ENCODE measurements at regions not wholly inside any gene's neighbourhood (a gene's known extent, or its start where the extent isn't known, plus 50 kb on each side); places are given as distances from the start of the nearest gene placed in this dataset.

DNA sequence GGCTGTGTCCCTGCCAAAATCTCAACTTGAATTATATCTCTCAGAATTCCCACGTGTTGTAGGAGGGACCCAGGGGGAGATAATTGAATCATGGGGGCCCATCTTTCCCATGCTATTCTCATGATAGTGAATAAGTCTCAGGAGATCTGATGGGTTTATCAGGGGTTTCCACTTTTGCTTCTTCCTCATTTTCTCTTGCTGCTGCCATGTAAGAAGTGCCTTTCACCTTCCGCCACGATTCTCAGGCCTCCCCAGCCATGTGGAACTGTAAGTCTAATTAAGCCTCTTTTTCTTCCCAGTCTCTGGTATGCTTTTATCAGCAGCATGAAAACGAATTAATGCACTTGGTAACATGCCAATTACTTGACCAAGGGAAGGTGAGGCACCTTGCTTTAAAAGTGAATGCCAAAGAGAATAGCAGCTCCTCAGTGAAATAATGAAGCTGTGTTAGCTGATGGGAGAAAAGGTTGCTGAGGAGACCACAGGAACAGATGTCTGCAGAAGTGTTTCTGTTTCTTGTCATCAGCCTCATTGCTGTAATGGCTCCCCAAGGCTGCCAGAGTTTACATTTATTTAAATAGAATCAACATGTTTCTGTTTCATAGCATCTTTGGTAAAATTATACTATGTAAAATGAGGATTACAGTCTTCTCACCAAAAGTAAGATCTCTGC is 89.0 kb upstream of the CD44 start:
- no peaks in the 10 kb centered on the region for H3K27me3 ChIP-seq (ENCODE audit: control insufficient read depth in 3 of 3, insufficient read depth in 3 of 3, low read length in 2 of 3)
- TF ChIP-seq, protein P1, sequence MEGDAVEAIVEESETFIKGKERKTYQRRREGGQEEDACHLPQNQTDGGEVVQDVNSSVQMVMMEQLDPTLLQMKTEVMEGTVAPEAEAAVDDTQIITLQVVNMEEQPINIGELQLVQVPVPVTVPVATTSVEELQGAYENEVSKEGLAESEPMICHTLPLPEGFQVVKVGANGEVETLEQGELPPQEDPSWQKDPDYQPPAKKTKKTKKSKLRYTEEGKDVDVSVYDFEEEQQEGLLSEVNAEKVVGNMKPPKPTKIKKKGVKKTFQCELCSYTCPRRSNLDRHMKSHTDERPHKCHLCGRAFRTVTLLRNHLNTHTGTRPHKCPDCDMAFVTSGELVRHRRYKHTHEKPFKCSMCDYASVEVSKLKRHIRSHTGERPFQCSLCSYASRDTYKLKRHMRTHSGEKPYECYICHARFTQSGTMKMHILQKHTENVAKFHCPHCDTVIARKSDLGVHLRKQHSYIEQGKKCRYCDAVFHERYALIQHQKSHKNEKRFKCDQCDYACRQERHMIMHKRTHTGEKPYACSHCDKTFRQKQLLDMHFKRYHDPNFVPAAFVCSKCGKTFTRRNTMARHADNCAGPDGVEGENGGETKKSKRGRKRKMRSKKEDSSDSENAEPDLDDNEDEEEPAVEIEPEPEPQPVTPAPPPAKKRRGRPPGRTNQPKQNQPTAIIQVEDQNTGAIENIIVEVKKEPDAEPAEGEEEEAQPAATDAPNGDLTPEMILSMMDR (IDR thresholded peaks at IDR 0.05; ENCODE audit: control extremely low read depth, extremely low read depth): no peak
- no peak overlapping the region for H3K4me3 ChIP-seq
- no peak overlapping the region for H3K27ac ChIP-seq (ENCODE audit: low read depth in 1 of 2, low read length in 1 of 2)
- no peak overlapping the region for H3K9ac ChIP-seq (ENCODE audit: insufficient read depth in 1 of 2, low read length in 2 of 2)
- 63 to 65% methylated on average over 4 of the region's 4 CpGs for WGBS, 2 donors
- H3K36me3 ChIP-seq (ENCODE audit: control insufficient read depth in 4 of 4, insufficient read depth in 4 of 4, low read length in 4 of 4): no peaks in the 10 kb centered on the region
- H3K9me3 ChIP-seq (ENCODE audit: control insufficient read depth in 4 of 4, insufficient read depth in 3 of 4, low read length in 3 of 4): no peaks in the 10 kb centered on the region
- ATAC-seq (ENCODE audit: insufficient read depth, low FRiP score) (no peak), DNase-seq (no peak)
- peaks cover 0 to 5% (median 0%) of the 10 kb centered on the region in 5 donors for H3K4me1 ChIP-seq (ENCODE audit: control insufficient read depth in 5 of 5, insufficient read depth in 5 of 5, low read length in 5 of 5)

DNA sequence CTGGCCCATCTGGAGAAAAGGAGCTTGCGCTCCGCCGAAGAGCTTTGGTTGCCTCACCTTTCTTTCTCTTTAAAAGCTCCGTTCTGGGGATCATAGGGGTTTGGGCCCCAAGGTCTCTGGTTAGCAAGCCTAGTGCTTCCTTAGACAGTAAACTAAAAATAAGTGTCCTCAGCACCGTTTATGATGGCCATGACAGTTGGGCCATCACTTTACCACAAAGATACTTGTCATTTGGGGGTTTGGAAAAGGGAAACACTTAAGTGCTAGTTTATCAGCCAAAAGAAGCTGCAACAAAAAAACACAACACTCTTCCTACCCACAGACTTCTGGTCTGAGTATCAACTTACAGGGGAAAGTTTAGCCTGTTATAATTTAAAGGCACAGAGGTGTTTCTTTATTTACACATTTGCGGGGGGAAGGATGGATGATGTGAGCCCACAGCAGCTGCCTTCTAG is 88.4 kb upstream of the CD44 start:
- Histone ChIP-seq H3K27me3 (ENCODE audit: control insufficient read depth in 3 of 3, insufficient read depth in 3 of 3, low read length in 2 of 3) (no peaks in the 10 kb centered on the region), H3K36me3 (ENCODE audit: control insufficient read depth in 4 of 4, insufficient read depth in 4 of 4, low read length in 4 of 4) (no peaks in the 10 kb centered on the region), H3K27ac (ENCODE audit: low read depth in 1 of 2, low read length in 1 of 2) (no peak overlapping the region), H3K9ac (ENCODE audit: insufficient read depth in 1 of 2, low read length in 2 of 2) (no peak overlapping the region), H3K4me3 (no peak overlapping the region), H3K9me3 (ENCODE audit: control insufficient read depth in 4 of 4, insufficient read depth in 3 of 4, low read length in 3 of 4) (no peaks in the 10 kb centered on the region), H3K4me1 (ENCODE audit: control insufficient read depth in 5 of 5, insufficient read depth in 5 of 5, low read length in 5 of 5) (peaks cover 0 to 5% (median 0%) of the 10 kb centered on the region in 5 donors)
- DNase-seq (no peak), ATAC-seq (ENCODE audit: insufficient read depth, low FRiP score) (no peak)
- TF ChIP-seq, protein P1 (IDR thresholded peaks at IDR 0.05; ENCODE audit: control extremely low read depth, extremely low read depth): no peak
- WGBS, 2 donors: 30 to 61% methylated on average over 6 of the region's 6 CpGs

DNA sequence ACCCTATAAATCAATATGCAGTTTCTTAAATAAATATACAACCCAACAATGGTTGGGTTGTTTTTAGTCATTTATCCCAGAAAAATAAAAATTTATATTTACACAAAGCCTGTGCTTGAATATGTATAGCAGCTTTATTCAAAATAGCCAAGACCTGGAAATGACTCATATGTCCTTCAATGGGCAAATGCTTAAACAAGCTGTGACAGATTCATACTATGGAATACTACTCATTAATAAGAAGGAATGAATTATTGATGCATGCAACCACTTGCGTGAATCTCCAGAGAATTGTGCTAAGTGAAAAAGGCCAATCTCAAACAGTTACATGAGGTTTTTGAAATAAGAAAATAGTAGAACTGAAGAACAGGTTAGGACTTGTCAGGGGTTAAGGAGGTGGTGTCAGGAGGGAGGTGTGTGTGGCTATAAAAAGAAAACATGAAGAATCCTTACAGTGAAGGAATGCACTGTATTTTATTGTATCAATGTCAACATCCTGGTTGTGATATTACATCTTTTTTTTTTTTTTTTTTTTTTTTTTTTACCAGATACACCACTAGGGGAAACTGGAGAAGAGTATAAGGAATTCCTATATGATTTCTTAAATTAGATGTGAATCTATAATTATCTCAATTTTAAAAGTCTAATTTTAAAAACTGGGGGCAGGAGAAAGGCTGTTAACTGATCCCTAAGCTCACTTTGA is 82.4 kb upstream of the CD44 start:
- H3K27ac ChIP-seq (ENCODE audit: low read depth in 1 of 2, low read length in 1 of 2): no peak overlapping the region
- no peaks in the 10 kb centered on the region for H3K36me3 ChIP-seq (ENCODE audit: control insufficient read depth in 4 of 4, insufficient read depth in 4 of 4, low read length in 4 of 4)
- TF ChIP-seq, protein P1 (IDR thresholded peaks at IDR 0.05; ENCODE audit: control extremely low read depth, extremely low read depth): no peak
- H3K27me3 ChIP-seq (ENCODE audit: control insufficient read depth in 3 of 3, insufficient read depth in 3 of 3, low read length in 2 of 3): no peaks in the 10 kb centered on the region
- no peak overlapping the region for H3K4me3 ChIP-seq
- H3K4me1 ChIP-seq (ENCODE audit: control insufficient read depth in 5 of 5, insufficient read depth in 5 of 5, low read length in 5 of 5): peaks cover 0 to 3% (median 0%) of the 10 kb centered on the region in 5 donors
- no peaks in the 10 kb centered on the region for H3K9me3 ChIP-seq (ENCODE audit: control insufficient read depth in 4 of 4, insufficient read depth in 3 of 4, low read length in 3 of 4)
- ATAC-seq (ENCODE audit: insufficient read depth, low FRiP score) (no peak), DNase-seq (no peak)
- 47 to 96% methylated on average over 1 of the region's 1 CpG for WGBS, 2 donors
- no peak overlapping the region for H3K9ac ChIP-seq (ENCODE audit: insufficient read depth in 1 of 2, low read length in 2 of 2)

Measured in lung (tissue), 11 donors.